MM.1S (cell line): ENCODE measurements at regions not wholly inside any gene's neighbourhood (a gene's known extent, or its start where the extent isn't known, plus 50 kb on each side); places are given as distances from the start of the nearest gene placed in this dataset.
"Not testable (repeated sequence)": the region's sequence is repeated elsewhere in the genome, so short reads cannot be mapped to it uniquely, and the experiment has no call there.

Source experiments
- CTCF ChIP-seq: fragments of 300-600 bp; sonication (generic); IDR thresholded peaks from 2 replicates; pipeline ENCODE4 v1.5.1; 2016; ENCODE audit warnings: antibody characterized with exemption, low read length, mixed read lengths
- EZH2 ChIP-seq: fragments of 300-600 bp; sonication (generic); optimal IDR thresholded peaks from 2 replicates; pipeline ENCODE3; 2017; ENCODE audit warnings: low read depth, mild to moderate bottlenecking, antibody characterized with exemption, low read length, mixed read lengths
- EZH2phosphoT487 ChIP-seq: fragments of 300-600 bp; sonication (generic); IDR thresholded peaks from 2 replicates; pipeline ENCODE4 v1.6.1; 2018; ENCODE audit warnings: antibody characterized with exemption, low read length

DNA sequence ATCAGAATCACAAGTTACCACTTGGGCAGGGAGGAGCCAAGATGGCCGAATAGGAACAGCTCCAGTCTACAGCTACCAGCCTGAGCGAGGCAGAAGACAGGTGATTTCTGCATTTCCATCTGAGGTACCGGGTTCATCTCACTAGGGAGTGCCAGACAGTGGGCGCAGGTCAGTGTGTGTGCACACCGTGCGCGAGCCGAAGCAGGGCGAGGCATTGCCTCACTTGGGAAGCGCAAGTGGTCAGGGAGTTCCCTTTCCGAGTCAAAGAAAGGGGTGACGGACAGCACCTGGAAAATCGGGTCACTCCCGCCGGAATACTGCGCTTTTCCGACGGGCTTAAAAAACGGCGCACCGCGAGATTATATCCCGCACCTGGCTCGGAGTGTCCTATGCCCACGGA lies 99.8 kb upstream of the PBX1 start:
- TF ChIP-seq EZH2, CTCF, EZH2phosphoT487: not testable (repeated sequence)
